Activated CD4-positive, alpha-beta T cell treated with anti-CD3 and anti-CD28 coated beads, Interleukin-2, Interleukin-4, amounts not matched to agents 100 ng/mL and 50 ng/mL, durations not matched to agents 16 hours and 8 hours (primary cell): ENCODE measurements at regions not wholly inside any gene's neighbourhood (a gene's known extent, or its start where the extent isn't known, plus 50 kb on each side); places are given as distances from the start of the nearest gene placed in this dataset.
"Not testable (repeated sequence)": the region's sequence is repeated elsewhere in the genome, so short reads cannot be mapped to it uniquely, and the experiment has no call there.

ENCODE experiments used
- DNase-seq: peaks from one replicate; pipeline ENCODE4 v3.0.0-alpha.2; 2020; ENCODE audit warnings: low spot score

DNA sequence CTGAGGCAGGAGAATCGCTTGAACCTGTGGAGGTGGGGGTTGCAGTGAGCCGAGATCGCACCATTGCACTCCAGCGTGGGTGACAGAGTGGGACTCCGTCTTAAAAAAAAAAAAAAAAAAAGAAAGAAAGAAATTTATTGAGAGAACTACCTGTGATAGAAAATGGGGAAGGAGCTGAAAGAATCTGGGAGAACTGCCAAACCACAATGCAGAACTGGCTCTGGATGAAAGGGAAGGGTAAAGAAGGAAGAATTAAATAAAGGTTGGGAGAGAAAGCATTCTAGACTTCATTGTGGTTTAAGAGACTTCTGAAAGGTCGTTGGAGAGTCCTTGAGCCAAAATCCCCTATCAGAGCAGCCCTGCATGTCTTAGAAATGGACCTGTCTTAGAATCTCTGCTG is 567.9 kb upstream of the HTR2C start:
- no peak for DNase-seq

GRCh38 chrX:114006664-114007063 is 577.2 kb upstream of the HTR2C start:
- DNase-seq, result no peak

- DNase-seq, result no peak
These were observed 587.1 kb upstream of the HTR2C start for GRCh38 chrX:113996781-113997180.

DNA sequence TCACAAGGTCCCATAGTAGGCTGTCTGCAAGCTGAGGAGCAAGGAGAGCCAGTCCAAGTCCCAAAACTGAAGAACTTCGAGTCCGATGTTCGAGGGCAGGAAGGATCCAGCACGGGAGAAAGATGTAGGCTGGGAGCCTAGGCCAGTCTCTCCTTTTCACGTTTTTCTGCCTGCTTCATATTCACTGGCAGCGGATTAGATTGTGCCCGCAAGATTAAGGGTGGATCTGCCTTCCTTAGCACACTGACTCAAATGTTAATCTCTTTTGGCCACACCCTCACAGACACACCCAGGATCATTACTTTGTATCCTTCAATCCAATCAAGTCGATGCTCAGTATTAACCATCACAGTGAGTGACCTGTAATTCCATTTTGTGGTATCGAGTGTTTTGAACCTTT is 592.2 kb upstream of the HTR2C start:
- not testable (repeated sequence) for DNase-seq

GRCh38 chrX:113990669-113991068 is 593.2 kb upstream of the HTR2C start:
- not testable (repeated sequence) for DNase-seq

GRCh38 chrX:113988315-113988935 is 595.5 kb upstream of the HTR2C start:
- not testable (repeated sequence) for DNase-seq

- DNase-seq, result no peak
These were observed 597.5 kb upstream of the HTR2C start for GRCh38 chrX:113986427-113986826.

DNA sequence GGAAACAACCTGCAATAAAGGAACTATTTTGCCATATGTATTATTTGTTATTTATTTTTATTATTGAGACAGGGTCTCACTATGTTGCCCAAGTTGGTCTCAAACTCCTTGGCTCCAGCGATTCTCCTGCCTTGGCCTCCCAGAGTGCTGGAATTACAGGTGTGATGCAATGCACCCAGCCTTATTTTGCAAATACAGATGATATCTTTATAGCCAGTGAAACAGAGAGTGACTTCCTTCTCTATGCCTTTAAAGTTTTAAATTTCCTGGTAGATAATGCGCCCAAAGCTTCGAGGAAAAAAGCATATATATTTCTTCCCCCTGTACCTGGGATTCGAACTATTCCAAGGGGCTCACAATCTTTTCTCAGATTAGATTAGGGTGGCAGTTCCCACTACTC is 601.1 kb upstream of the HTR2C start:
- DNase-seq, result no peak

DNA sequence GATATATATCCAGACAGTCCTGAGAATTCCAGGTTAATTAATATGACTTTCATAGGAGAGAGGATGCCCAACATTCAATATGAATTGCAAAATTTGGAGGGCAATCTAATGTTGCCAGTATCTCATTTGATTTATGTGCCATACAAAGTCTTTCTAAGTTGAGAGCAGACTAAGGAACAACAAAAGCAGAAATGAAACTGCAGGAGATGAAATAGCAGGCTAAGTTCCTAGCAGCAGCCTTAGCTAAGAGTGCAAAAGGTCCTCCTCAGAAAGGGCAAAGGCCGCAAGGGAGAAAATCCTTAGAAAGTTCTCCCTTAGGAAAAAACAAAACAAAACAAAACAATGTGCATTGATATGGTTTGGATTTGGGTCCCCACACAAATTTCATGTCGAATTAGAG is 602.9 kb upstream of the HTR2C start:
- DNase-seq, result no peak

DNA sequence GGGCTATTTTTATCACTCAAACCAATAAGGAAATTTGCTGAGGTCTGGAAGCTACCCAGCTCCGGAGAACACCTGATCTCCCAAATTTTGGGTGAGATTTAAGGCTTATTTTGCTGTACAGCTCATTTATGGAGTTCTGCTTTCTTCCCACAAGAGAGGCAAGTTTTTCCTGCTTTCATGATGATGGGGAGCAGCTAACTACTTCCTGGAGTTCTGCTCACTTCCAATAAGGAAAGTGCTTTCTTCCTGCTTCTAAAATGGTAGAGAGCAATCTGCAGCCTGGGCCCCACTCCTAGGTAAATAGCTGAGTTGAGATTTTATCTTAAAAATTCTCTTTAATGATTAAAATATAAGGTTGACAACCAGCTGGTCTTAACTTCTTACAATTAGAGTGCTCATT is 606.0 kb upstream of the HTR2C start:
- no peak for DNase-seq

- no peak for DNase-seq
These were observed 608.4 kb upstream of the HTR2C start for GRCh38 chrX:113975441-113975840.

DNA sequence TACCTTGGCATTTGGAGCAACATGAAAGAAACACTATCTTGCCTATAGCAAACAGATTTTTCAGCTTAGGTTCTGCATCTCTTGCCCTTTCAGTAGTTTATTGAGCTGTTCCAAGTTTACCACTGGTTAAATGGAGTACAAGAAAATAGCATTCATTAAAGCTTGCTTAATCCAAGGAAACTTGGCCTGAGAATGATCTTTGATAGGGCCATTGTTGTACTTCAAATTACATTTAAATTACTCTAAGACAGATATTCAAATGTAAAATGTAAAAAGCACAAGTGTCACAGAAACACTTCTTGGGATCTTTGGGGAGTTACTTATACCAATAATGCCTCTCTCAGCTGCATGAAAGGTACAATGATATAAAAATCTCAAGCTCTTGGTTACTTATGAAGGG is 609.0 kb upstream of the HTR2C start:
- DNase-seq, result no peak

GRCh38 chrX:113973706-113974105 is 610.2 kb upstream of the HTR2C start:
- no peak for DNase-seq

- DNase-seq, result no peak
These were observed 617.1 kb upstream of the HTR2C start for GRCh38 chrX:113966791-113967190.

GRCh38 chrX:113962343-113962742 is 621.5 kb upstream of the HTR2C start:
- no peak for DNase-seq

GRCh38 chrX:113959912-113960626 is 623.8 kb upstream of the HTR2C start:
- DNase-seq, result no peak

DNA sequence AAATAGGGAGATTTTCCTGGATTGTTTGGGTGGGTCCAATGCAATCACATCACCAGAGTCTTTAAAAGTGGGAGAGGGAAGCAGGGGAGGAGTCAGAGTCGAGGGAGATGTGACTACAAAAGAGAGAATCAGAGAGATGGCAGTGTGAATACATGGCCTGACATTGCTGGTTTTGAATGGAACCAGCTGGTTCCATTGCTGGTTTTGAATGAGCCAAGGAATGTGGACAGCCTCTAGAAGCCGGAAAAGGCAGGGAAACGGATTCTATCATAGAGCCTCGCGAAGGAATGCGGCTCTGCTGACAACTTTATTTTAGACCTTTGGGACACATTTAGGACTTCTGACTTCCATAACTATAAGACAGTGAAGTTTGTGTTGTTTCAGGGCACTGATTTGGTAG is 627.0 kb upstream of the HTR2C start:
- no peak for DNase-seq

DNA sequence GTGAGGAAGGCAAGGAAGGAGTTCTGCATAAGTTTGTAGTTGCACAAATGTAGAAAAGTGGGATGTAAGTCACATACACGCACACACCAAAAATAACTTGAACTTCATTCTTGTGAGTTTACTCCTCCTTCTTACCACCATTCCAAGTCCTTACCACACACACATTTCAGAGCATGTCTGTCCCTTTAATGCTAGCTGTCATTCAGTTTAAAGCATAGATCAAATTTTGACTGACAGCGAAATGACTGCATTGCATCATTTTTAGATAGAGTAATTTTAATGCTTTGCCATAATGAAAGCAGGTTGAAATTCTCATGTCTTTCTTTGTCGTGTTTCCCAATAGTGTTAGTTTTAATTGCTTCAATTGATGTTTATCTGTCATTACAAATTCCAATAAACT is 629.6 kb upstream of the HTR2C start:
- DNase-seq, result no peak

DNA sequence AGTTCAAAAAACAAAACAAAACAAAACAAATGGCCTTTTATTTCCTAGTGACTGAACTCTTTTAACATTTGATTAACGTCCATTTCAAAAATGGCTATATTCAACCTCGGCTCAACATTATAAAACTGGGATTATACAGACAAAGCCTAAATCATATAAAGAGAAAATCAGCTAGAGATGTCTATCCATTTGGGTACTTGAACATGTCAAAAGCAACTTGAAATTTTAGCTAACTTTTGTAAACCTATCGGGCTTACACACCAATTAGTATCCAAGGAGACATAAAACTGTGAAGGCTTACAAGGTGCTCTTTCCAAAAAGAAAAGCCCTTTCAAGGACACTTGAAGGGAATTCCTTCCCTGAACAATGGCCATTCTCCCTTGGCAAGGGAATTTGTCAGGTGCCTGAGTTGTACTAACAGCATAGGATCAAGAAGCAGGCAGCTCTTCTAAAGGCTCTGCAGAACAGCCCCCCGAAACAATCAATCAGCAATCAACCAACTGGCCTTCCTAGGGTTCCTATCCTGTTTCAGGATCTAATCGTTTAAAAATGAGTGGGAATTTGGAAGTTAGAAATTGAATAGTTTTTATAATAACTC is 633.7 kb upstream of the HTR2C start:
- no peak for DNase-seq

DNA sequence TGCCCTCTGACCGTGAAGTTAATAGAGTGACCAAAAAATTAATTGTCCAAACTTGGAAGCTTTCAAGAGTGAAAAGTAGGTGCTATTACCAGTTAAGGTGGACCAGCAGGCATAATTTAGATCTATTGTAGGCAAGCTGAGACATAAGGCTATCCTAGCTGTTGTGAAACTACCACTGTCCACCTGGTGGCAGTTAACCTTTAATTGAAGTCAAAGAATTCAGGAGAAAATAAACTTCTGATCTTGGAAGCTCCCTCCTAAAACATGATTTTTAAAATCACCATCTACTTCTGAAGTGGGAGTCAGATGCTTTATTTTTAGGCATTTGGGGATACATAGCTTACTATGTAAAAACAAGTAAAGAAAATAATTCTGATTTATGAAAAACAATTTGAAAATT is 636.3 kb upstream of the HTR2C start:
- DNase-seq, result no peak

DNA sequence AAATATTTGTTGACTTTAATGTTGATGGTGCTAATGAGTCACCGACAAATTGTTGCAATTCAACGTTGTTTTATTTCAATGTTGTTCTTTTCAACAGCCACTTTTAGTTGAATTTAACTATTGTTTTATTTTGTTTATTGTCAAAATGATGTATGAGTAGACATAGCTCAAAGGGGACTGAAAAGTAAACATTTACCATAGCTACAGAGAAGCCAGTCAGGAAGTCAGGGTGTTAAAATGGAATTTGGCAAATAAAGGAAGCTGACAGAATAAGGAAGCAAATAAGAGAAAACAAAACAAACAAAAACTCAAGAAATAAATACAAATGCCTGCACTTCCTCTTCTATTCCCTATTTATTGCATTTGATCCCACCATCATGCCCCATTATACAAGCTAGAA is 648.4 kb upstream of the HTR2C start:
- DNase-seq, result no peak

DNA sequence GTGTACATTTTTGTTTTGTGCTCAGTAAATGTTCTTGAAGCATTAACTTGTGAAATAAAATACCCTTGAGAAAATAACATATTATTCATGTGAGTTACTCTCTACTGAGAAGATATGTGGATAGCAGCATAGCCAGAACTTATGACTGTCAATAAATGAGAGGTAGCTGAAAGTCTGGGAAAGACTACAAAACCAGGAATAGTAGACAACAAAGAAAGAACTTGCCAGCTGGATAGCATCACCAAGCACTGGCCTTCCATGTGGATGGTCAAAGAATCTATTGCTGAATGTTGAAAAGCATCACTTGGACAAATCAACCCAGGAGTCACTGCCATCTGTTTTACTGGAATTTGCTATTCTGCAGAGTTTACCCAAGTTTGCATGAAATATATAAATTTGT is 650.0 kb upstream of the HTR2C start:
- no peak for DNase-seq

- DNase-seq, result peak; percentile 2
These were observed 654.9 kb upstream of the HTR2C start for GRCh38 chrX:113929004-113929403.

GRCh38 chrX:113920661-113921060 is 663.2 kb upstream of the HTR2C start:
- DNase-seq, result no peak
